IgD-negative memory B cell (primary cell): ENCODE measurements at regions not wholly inside any gene's neighbourhood (a gene's known extent, or its start where the extent isn't known, plus 50 kb on each side); places are given as distances from the start of the nearest gene placed in this dataset.

ENCODE experiments used
- H3K27ac Mint-ChIP-seq, 3 donors: one replicate each; pipeline ENCODE4 v1.8.0; 2020 to 2022; ENCODE audit warnings: mild to moderate bottlenecking in 3 of 3, mixed read lengths in 3 of 3, moderate library complexity in 1 of 3
- H3K27me3 Mint-ChIP-seq: one replicate; pipeline ENCODE4 v1.8.0; 2021; ENCODE audit warnings: mixed read lengths
- H3K36me3 Mint-ChIP-seq: one replicate; pipeline ENCODE4 v1.8.0; 2020; ENCODE audit warnings: mild to moderate bottlenecking, mixed read lengths
- H3K4me1 Mint-ChIP-seq, 3 donors: one replicate each; pipeline ENCODE4 v1.8.0; 2020 to 2022; ENCODE audit warnings: mixed read lengths in 3 of 3, mild to moderate bottlenecking in 1 of 3
- H3K4me3 Mint-ChIP-seq, 4 donors: one replicate each; pipeline ENCODE4 v1.8.0; 2020 to 2022; ENCODE audit warnings: mild to moderate bottlenecking in 4 of 4, mixed read lengths in 4 of 4, moderate library complexity in 3 of 4
- H3K9me3 Mint-ChIP-seq, 3 donors: one replicate each; pipeline ENCODE4 v1.8.0; 2020 to 2021; ENCODE audit warnings: mixed read lengths in 3 of 3, mild to moderate bottlenecking in 1 of 3

- no peaks in the 10 kb centered on the region for H3K36me3 Mint-ChIP-seq
- no peaks in the 10 kb centered on the region for H3K4me1 Mint-ChIP-seq
- H3K27me3 Mint-ChIP-seq = no peaks in the 10 kb centered on the region
- no peak overlapping the region for H3K4me3 Mint-ChIP-seq
- no peaks in the 10 kb centered on the region for H3K9me3 Mint-ChIP-seq
- no peak overlapping the region for H3K27ac Mint-ChIP-seq
Measured at GRCh38 chr5:144583541-144584449, 413.1 kb downstream of the KCTD16 start.

GRCh38 chr5:144582066-144582465, 411.4 kb downstream of the KCTD16 start:
- Mint-ChIP-seq H3K9me3 (no peaks in the 10 kb centered on the region), H3K36me3 (no peaks in the 10 kb centered on the region), H3K4me3 (no peak overlapping the region), H3K27ac (no peak overlapping the region), H3K4me1 (no peaks in the 10 kb centered on the region), H3K27me3 (no peaks in the 10 kb centered on the region)

GRCh38 chr5:144581044-144581443, 410.4 kb downstream of the KCTD16 start:
- H3K4me3 Mint-ChIP-seq = no peak overlapping the region
- no peak overlapping the region for H3K27ac Mint-ChIP-seq
- H3K27me3 Mint-ChIP-seq = no peaks in the 10 kb centered on the region
- H3K36me3 Mint-ChIP-seq = no peaks in the 10 kb centered on the region
- no peaks in the 10 kb centered on the region for H3K9me3 Mint-ChIP-seq
- H3K4me1 Mint-ChIP-seq = no peaks in the 10 kb centered on the region

GRCh38 chr5:144577676-144578075, 407.0 kb downstream of the KCTD16 start:
- Mint-ChIP-seq H3K4me1 (no peaks in the 10 kb centered on the region), H3K36me3 (no peaks in the 10 kb centered on the region), H3K9me3 (peaks cover 0 to 6% (median 6%) of the 10 kb centered on the region in 3 donors), H3K4me3 (no peak overlapping the region), H3K27me3 (no peaks in the 10 kb centered on the region), H3K27ac (no peak overlapping the region)

GRCh38 chr5:144575736-144576135, 405.1 kb downstream of the KCTD16 start:
- Mint-ChIP-seq H3K36me3 (no peaks in the 10 kb centered on the region), H3K27ac (no peak overlapping the region), H3K9me3 (peaks cover 2 to 6% (median 6%) of the 10 kb centered on the region in 3 donors), H3K4me1 (no peaks in the 10 kb centered on the region), H3K27me3 (no peaks in the 10 kb centered on the region), H3K4me3 (no peak overlapping the region)

- Mint-ChIP-seq H3K9me3 (peaks cover 8 to 29% (median 9%) of the 10 kb centered on the region in 3 donors), H3K27ac (no peak overlapping the region), H3K27me3 (no peaks in the 10 kb centered on the region), H3K4me3 (no peak overlapping the region), H3K4me1 (no peaks in the 10 kb centered on the region), H3K36me3 (no peaks in the 10 kb centered on the region)
Measured at GRCh38 chr5:144567421-144567780, 396.7 kb downstream of the KCTD16 start.

- H3K4me1 Mint-ChIP-seq = no peaks in the 10 kb centered on the region
- H3K4me3 Mint-ChIP-seq = no peak overlapping the region
- H3K9me3 Mint-ChIP-seq = peaks cover 8 to 29% (median 9%) of the 10 kb centered on the region in 3 donors
- no peak overlapping the region for H3K27ac Mint-ChIP-seq
- H3K27me3 Mint-ChIP-seq = no peaks in the 10 kb centered on the region
- H3K36me3 Mint-ChIP-seq = no peaks in the 10 kb centered on the region
Measured at GRCh38 chr5:144566747-144567420, 396.2 kb downstream of the KCTD16 start.

- H3K4me3 Mint-ChIP-seq = no peak overlapping the region
- H3K27ac Mint-ChIP-seq = no peak overlapping the region
- H3K36me3 Mint-ChIP-seq = no peaks in the 10 kb centered on the region
- H3K9me3 Mint-ChIP-seq = peaks cover 0 to 9% (median 1%) of the 10 kb centered on the region in 3 donors
- no peaks in the 10 kb centered on the region for H3K27me3 Mint-ChIP-seq
- no peaks in the 10 kb centered on the region for H3K4me1 Mint-ChIP-seq
Measured at GRCh38 chr5:144549580-144549979, 378.9 kb downstream of the KCTD16 start.

GRCh38 chr5:144548936-144549335, 378.3 kb downstream of the KCTD16 start:
- H3K4me1 Mint-ChIP-seq = no peaks in the 10 kb centered on the region
- H3K4me3 Mint-ChIP-seq = no peak overlapping the region
- H3K27ac Mint-ChIP-seq = no peak overlapping the region
- no peaks in the 10 kb centered on the region for H3K36me3 Mint-ChIP-seq
- H3K27me3 Mint-ChIP-seq = no peaks in the 10 kb centered on the region
- H3K9me3 Mint-ChIP-seq = peaks cover 0 to 9% (median 1%) of the 10 kb centered on the region in 3 donors

GRCh38 chr5:144547098-144547499, 376.4 kb downstream of the KCTD16 start:
- Mint-ChIP-seq H3K4me3 (no peak overlapping the region), H3K4me1 (no peaks in the 10 kb centered on the region), H3K27ac (no peak overlapping the region), H3K9me3 (peaks cover 0 to 5% (median 1%) of the 10 kb centered on the region in 3 donors), H3K27me3 (no peaks in the 10 kb centered on the region), H3K36me3 (no peaks in the 10 kb centered on the region)

- Mint-ChIP-seq H3K36me3 (no peaks in the 10 kb centered on the region), H3K4me1 (no peaks in the 10 kb centered on the region), H3K27me3 (no peaks in the 10 kb centered on the region), H3K4me3 (no peak overlapping the region), H3K27ac (no peak overlapping the region), H3K9me3 (peaks cover 0 to 7% (median 3%) of the 10 kb centered on the region in 3 donors)
Measured at GRCh38 chr5:144538845-144539244, 368.2 kb downstream of the KCTD16 start.
